ENCODE measurements at regions not wholly inside any gene's neighbourhood (a gene's known extent, or its start where the extent isn't known, plus 50 kb on each side); places are given as distances from the start of the nearest gene placed in this dataset.

DNA sequence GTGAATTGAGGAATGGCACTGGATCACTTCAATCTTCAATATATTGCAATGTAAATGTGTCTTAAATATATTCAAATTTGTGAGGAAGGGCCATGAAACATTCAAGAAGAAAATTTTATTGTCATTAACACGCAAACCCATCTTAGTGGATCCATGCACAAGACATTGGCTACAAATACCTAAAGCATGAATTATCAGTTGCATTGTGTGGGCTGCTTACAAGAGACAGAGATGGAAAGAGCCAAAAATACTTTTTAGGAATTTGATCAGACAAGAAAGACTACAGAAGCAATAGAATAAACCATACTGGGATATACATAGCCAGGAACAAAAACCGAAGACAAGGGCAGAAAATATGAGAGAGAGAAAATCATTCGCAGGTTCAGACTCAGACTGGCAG is 616.2 kb upstream of the GRIA3 start:
- intact Hi-C loops (cut with DNase I), result no loop called here
- Histone ChIP-seq H3K4me3 (no peak overlapping the region), H3K9me3 (no peaks in the 10 kb centered on the region), H3K27me3 (no peaks in the 10 kb centered on the region), H3K4me1 (ENCODE audit: insufficient read depth) (no peaks in the 10 kb centered on the region), H3K36me3 (no peaks in the 10 kb centered on the region), H3K27ac (no peak overlapping the region)
- DNase-seq, result no peak
- no peak for TF ChIP-seq POLR2A (IDR thresholded peaks at IDR 0.05)
- TF ChIP-seq EP300 (IDR thresholded peaks at IDR 0.05), result no peak
- no peak for TF ChIP-seq CTCF (IDR thresholded peaks at IDR 0.05)
- WGBS, 3 donors, result 64 to 66% (median 64%) methylated on average over 3 of the region's 3 CpGs

DNA sequence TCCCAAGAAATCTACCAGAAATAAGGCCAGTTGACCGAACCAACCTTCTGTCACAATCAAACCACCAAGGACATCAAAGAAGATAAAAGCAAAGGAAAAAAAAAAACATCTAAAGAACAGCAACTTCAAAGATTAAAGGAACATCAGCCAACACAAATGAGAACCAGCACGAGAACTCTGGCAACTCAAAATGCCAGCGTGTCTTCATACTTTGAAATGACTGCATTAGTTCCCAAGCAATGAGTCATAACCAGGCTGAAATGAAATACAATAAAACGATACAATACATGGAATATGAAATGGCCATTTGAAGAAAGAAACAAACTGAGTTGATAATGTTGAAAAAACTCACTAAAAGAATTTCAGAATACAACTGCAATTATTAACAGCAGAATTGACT is 611.6 kb upstream of the GRIA3 start:
- DNase-seq, result no peak
- intact Hi-C loops (cut with DNase I), result no loop called here
- no peak for TF ChIP-seq POLR2A (IDR thresholded peaks at IDR 0.05)
- no peak for TF ChIP-seq EP300 (IDR thresholded peaks at IDR 0.05)
- no peak for TF ChIP-seq CTCF (IDR thresholded peaks at IDR 0.05)
- Histone ChIP-seq H3K9me3 (no peaks in the 10 kb centered on the region), H3K4me3 (no peak overlapping the region), H3K4me1 (ENCODE audit: insufficient read depth) (no peaks in the 10 kb centered on the region), H3K27ac (no peak overlapping the region), H3K27me3 (no peaks in the 10 kb centered on the region), H3K36me3 (no peaks in the 10 kb centered on the region)
- WGBS, 3 donors, result 63 to 73% (median 66%) methylated on average over 4 of the region's 4 CpGs

DNA sequence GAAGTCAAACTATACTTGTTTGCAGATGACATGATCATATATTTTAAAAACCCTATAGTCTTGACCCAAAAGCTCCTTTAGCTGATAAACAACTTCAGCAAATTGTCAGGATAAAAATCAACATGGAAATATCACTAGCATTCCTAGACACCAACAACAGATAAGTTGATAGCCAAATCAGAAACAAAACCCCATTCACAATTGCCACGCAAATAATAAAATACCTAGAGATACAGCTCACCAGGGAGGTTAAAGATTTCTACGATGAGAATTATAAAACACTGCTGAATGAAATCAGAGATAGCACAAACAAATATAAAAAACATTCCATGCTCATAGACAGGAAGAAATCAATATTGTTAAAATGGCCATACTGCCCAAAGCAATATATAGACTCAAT is 605.0 kb upstream of the GRIA3 start:
- TF ChIP-seq CTCF (IDR thresholded peaks at IDR 0.05), result no peak
- intact Hi-C loops (cut with DNase I), result no loop called here
- no peaks in the 10 kb centered on the region for H3K9me3 ChIP-seq
- no peaks in the 10 kb centered on the region for H3K36me3 ChIP-seq
- 77 to 84% (median 78%) methylated on average over 2 of the region's 2 CpGs for WGBS, 3 donors
- no peak overlapping the region for H3K4me3 ChIP-seq
- no peak overlapping the region for H3K27ac ChIP-seq
- no peak for DNase-seq
- no peaks in the 10 kb centered on the region for H3K4me1 ChIP-seq (ENCODE audit: insufficient read depth)
- no peaks in the 10 kb centered on the region for H3K27me3 ChIP-seq

DNA sequence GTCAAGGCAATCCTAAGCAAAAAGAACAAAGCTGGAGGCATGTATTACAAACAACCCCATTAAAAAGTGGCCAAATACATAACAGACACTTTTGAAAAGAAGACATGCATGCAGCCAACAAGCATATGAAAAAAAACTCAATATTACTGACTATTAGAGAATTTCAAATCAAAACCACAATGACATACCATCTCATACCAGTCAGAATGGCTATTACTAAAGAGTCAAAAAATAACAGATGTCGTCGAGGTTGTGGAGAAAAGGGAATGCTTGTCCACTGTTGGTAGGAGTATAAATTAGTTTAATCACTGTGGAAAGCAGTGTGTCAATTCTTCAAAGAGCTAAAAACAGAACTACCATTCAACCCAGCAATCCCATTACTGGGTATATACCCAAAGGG is 604.6 kb upstream of the GRIA3 start:
- Histone ChIP-seq H3K27ac (no peak overlapping the region), H3K27me3 (no peaks in the 10 kb centered on the region), H3K36me3 (no peaks in the 10 kb centered on the region), H3K9me3 (no peaks in the 10 kb centered on the region), H3K4me1 (ENCODE audit: insufficient read depth) (no peaks in the 10 kb centered on the region), H3K4me3 (no peak overlapping the region)
- intact Hi-C loops (cut with DNase I), result no loop called here
- 74 to 84% (median 80%) methylated on average over 2 of the region's 2 CpGs for WGBS, 3 donors
- no peak for DNase-seq
- TF ChIP-seq CTCF (IDR thresholded peaks at IDR 0.05) (no peak), POLR2A (IDR thresholded peaks at IDR 0.05) (no peak), EP300 (IDR thresholded peaks at IDR 0.05) (no peak)

All from ovary (tissue), 7 donors.